ENCODE measurements at regions not wholly inside any gene's neighbourhood (a gene's known extent, or its start where the extent isn't known, plus 50 kb on each side); places are given as distances from the start of the nearest gene placed in this dataset.

- no peak for DNase-seq (ENCODE audit: low spot score)
- no peak for TF ChIP-seq CTCF (IDR thresholded peaks at IDR 0.05; ENCODE audit: extremely low read depth, insufficient read depth, missing control alignments)
- in situ Hi-C loops (cut with MboI; ENCODE audit: low pct_unique_long_range_greater_than_20kb, low sequenced_read_pairs, unreplicated experiment), result no loop called here
Measured at GRCh38 chr13:64293923-64294322, 2878.3 kb upstream of the PCDH20 start.

GRCh38 chr13:64289702-64290101, 2874.1 kb upstream of the PCDH20 start:
- no peak for DNase-seq (ENCODE audit: low spot score)
- no peak for TF ChIP-seq CTCF (IDR thresholded peaks at IDR 0.05; ENCODE audit: extremely low read depth, insufficient read depth, missing control alignments)
- in situ Hi-C loops (cut with MboI; ENCODE audit: low pct_unique_long_range_greater_than_20kb, low sequenced_read_pairs, unreplicated experiment), result no loop called here

- in situ Hi-C loops (cut with MboI; ENCODE audit: low pct_unique_long_range_greater_than_20kb, low sequenced_read_pairs, unreplicated experiment), result no loop called here
- TF ChIP-seq CTCF (IDR thresholded peaks at IDR 0.05; ENCODE audit: extremely low read depth, insufficient read depth, missing control alignments), result no peak
- no peak for DNase-seq (ENCODE audit: low spot score)
Measured at GRCh38 chr13:64283926-64284325, 2868.3 kb upstream of the PCDH20 start.

GRCh38 chr13:64278493-64278892, 2862.8 kb upstream of the PCDH20 start:
- DNase-seq (ENCODE audit: low spot score), result no peak
- in situ Hi-C loops (cut with MboI; ENCODE audit: low pct_unique_long_range_greater_than_20kb, low sequenced_read_pairs, unreplicated experiment), result no loop called here
- no peak for TF ChIP-seq CTCF (IDR thresholded peaks at IDR 0.05; ENCODE audit: extremely low read depth, insufficient read depth, missing control alignments)

GRCh38 chr13:64277097-64277496, 2861.4 kb upstream of the PCDH20 start:
- DNase-seq (ENCODE audit: low spot score), result no peak
- TF ChIP-seq CTCF (IDR thresholded peaks at IDR 0.05; ENCODE audit: extremely low read depth, insufficient read depth, missing control alignments), result no peak
- in situ Hi-C loops (cut with MboI; ENCODE audit: low pct_unique_long_range_greater_than_20kb, low sequenced_read_pairs, unreplicated experiment), result no loop called here

GRCh38 chr13:64276232-64276631, 2860.6 kb upstream of the PCDH20 start:
- TF ChIP-seq CTCF (IDR thresholded peaks at IDR 0.05; ENCODE audit: extremely low read depth, insufficient read depth, missing control alignments), result no peak
- in situ Hi-C loops (cut with MboI; ENCODE audit: low pct_unique_long_range_greater_than_20kb, low sequenced_read_pairs, unreplicated experiment), result no loop called here
- no peak for DNase-seq (ENCODE audit: low spot score)

Measured in GM13977 (cell line).